SK-N-MC (cell line): ENCODE measurements at regions not wholly inside any gene's neighbourhood (a gene's known extent, or its start where the extent isn't known, plus 50 kb on each side); places are given as distances from the start of the nearest gene placed in this dataset.

Experiments
- EZH2 ChIP-seq: fragments of 200-600 bp; sonication (generic); IDR thresholded peaks from one replicate; pipeline ENCODE4 v1.6.1; 2017; ENCODE audit warnings: antibody characterized with exemption
- POLR2AphosphoS5 ChIP-seq: IDR thresholded peaks from 2 replicates; pipeline ENCODE4 v1.6.1; 2012; ENCODE audit warnings: mild to moderate bottlenecking, low read depth, low read length, borderline replicate concordance

- TF ChIP-seq POLR2AphosphoS5 (no peak), EZH2 (no peak)
Observed at GRCh38 chr2:129894616-129895015, 84.8 kb upstream of the RAB6C start.
